ENCODE measurements at regions not wholly inside any gene's neighbourhood (a gene's known extent, or its start where the extent isn't known, plus 50 kb on each side); places are given as distances from the start of the nearest gene placed in this dataset.

DNA sequence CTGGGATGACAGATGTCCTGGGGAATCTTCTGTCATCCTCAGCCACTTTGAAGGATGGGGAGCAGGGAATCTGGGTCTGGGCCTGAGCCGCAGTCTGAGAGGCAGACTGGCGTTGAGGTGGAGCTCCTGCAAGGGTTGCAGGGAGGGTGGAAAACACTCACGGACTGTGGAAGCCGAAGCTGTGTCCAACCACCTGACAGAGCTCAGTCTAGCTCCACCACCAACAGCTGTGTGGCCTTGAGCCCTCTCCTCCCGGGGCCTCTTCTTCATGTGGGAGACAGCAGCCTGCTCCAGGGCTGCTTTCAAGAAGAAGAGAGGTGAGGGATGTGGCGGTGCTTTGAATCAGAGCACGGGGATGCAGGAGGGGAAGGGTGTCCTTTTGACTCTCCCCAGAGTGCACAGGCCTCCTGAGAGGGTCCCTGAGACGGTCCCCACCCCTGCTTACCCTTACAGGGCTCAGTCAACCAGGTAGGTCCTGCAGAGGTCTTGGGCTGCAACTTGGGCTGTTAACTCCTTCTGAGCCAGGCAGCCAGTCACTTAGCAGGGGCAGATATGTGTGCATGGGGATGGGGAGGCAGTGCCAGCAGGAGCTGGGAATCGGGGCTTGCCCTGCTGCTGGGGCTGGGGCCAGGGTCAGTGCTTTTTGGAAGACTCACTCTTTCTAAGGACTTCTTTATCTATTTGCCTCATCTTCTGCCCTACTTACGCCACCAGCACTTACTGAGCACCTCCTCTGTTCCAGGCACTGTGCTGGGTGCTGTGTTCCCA is 216.3 kb downstream of the PTPRU start:
- DNase-seq: no peak

GRCh38 chr1:29451368-29451892 is 215.1 kb downstream of the PTPRU start:
- no peak for DNase-seq

- no peak for DNase-seq
Observed at GRCh38 chr1:29450591-29450990, 214.3 kb downstream of the PTPRU start.

- DNase-seq: no peak
Observed at GRCh38 chr1:29448456-29449235, 212.3 kb downstream of the PTPRU start.

GRCh38 chr1:29447368-29447767 is 211.0 kb downstream of the PTPRU start:
- no peak for DNase-seq

GRCh38 chr1:29444782-29445729 is 208.7 kb downstream of the PTPRU start:
- DNase-seq: no peak

DNA sequence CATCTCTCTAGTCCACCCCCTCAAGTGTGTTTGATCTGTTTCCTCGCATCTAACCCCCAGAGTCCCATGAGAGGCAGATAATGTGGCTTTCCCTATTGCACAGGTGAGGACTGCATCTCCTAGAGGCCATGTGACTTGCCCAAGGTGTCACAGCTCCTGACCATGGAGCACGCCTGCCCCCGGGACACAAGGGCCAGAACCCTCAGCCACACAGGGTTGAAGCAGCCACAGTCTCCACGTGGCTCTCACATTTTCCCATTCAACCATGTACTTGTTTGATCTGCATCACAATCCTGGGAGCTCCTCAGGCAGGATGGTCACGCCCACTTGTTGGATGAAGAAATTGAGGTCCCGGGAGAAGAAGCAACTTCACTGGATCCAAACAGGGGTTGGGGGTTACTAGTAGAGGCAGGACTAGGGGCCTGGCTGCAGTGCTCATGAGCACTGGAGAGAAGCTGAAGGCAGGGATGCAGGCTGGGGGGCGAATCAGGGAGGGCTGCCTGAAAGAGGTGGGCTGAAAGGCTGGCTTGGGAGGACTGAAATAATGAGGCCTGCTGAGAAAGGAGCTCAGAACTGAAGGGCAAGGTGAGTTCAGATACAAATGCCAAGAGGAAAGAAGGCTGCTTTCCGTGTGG is 207.9 kb downstream of the PTPRU start:
- no peak for DNase-seq

GRCh38 chr1:29441916-29442668 is 205.8 kb downstream of the PTPRU start:
- DNase-seq: no peak

DNA sequence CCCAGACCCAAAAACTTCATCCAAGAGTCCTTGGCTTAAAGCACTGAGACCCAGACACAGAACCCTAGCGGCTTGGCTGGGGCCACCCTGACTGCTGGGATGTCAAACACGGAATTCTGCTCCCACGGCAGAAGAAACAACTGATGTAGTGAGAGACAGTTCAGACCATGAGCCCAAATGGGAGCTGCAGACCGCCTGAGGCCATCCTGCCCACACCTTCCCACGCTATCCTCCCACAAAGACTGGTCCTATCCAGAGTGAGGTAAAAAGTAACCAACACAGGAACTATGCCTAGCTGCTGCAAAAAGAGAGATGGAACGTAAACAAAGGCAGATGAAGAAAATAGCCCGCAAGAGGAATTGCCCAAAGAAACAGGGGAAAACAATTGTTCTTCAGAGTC is 203.3 kb downstream of the PTPRU start:
- DNase-seq: no peak

DNA sequence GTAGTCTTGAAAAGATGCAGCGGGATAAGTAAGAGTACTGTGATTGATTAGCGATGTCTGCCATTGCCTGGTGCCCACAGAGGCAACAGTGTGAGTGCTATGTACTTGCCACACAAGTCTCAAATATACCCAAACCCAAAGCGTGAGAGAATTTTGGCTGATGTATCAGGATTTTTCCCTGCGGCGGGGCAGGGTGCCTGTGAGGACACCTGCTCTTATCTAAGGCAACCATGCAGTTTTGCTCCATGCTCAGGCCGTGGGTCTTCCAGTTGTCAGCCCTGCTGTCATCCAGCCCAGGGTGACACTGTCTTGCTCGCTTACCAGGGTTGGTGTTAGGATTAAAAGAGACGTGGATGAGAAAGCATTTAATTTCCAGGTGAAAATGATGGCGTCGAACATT is 202.7 kb downstream of the PTPRU start:
- DNase-seq: no peak

GRCh38 chr1:29437946-29438345 is 201.6 kb downstream of the PTPRU start:
- no peak for DNase-seq

GRCh38 chr1:29436181-29436785 is 200.0 kb downstream of the PTPRU start:
- DNase-seq: no peak

- DNase-seq: no peak
Observed at GRCh38 chr1:29433830-29434229, 197.5 kb downstream of the PTPRU start.

DNA sequence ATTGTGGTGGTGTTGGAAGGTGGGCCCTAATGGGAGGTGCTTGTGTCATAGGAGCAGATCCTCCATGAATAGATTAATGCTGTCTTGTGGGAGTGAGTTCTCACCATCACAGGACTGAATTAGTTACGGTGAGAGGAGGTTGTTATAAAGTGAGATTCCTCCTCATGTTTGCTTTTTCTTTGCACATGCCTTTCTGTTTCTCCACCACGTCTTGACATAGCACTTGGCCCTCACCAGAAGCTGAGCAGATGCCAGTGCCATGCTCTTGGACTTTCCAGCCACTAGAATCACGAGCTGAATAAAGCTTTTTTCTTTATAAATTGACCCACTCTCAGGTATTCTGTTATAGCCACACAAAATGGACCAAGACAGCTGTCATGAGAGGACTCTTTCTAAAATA is 194.8 kb downstream of the PTPRU start:
- DNase-seq: no peak

DNA sequence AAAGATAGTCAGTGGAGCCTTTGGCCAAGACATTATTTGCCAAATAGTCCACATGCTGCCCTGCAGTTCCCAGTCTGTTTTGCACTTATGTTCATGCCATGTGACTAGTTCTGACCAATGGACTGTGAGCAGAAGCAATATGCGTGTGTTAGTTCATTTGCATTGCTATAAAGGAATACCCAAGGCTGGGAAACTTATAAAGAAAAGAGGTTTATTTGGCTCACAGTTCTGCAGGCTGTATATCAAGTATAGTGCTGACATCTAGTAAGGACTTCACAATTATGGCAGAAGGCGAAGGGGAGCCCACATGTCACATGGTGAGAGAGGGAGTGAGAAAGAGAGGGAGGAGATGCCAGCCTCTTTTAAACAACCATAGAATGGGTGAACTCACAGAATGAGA is 193.3 kb downstream of the PTPRU start:
- DNase-seq: no peak

DNA sequence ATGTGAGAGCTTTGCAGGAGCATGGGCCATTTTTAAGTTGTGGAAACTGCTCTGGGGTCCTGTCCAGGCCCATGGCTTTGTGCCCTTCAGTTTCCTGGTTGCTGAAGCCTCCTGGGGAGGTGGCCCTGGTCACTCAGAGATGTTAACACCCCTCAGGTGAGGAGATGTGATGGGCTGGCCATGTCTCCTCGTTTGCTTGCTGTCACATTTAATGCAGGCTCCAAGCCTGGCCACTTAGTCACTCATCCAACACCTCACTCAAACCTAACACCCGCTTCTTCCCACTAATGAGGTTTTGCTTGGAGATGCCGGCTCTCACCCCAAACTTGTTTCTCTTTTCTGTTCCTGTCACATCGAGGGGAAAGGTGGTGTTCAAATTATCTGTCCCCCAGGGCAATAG is 192.7 kb downstream of the PTPRU start:
- no peak for DNase-seq

DNA sequence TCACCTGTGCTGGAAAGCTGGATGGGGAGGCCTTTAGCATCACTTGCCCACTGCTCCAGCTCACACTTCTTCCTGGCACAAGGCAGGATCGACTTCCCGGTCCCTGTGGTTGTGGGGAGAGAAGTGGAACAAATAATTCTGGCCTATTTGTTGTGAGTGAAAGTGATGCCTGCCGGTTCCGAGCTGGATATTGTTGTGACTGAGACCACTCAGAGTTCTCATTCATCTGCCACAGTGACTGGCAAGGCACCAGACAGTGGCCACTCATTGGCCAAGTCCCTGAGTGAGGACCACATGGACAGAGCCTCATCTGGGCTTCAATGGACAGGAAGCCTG is 191.9 kb downstream of the PTPRU start:
- no peak for DNase-seq

GRCh38 chr1:29427614-29428279 is 191.4 kb downstream of the PTPRU start:
- DNase-seq: no peak

GRCh38 chr1:29426701-29427279 is 190.5 kb downstream of the PTPRU start:
- no peak for DNase-seq

GRCh38 chr1:29425631-29426030 is 189.3 kb downstream of the PTPRU start:
- no peak for DNase-seq
